Activated T-helper 9 cell treated with anti-CD3 and anti-CD28 coated beads, Interleukin-2, amount 50 U/mL, for 16 hours (primary cell): ENCODE measurements at regions not wholly inside any gene's neighbourhood (a gene's known extent, or its start where the extent isn't known, plus 50 kb on each side); places are given as distances from the start of the nearest gene placed in this dataset.

Source experiments
- DNase-seq: peaks from one replicate; pipeline ENCODE4 v3.0.0-alpha.2; 2020; ENCODE audit warnings: low read depth

DNA sequence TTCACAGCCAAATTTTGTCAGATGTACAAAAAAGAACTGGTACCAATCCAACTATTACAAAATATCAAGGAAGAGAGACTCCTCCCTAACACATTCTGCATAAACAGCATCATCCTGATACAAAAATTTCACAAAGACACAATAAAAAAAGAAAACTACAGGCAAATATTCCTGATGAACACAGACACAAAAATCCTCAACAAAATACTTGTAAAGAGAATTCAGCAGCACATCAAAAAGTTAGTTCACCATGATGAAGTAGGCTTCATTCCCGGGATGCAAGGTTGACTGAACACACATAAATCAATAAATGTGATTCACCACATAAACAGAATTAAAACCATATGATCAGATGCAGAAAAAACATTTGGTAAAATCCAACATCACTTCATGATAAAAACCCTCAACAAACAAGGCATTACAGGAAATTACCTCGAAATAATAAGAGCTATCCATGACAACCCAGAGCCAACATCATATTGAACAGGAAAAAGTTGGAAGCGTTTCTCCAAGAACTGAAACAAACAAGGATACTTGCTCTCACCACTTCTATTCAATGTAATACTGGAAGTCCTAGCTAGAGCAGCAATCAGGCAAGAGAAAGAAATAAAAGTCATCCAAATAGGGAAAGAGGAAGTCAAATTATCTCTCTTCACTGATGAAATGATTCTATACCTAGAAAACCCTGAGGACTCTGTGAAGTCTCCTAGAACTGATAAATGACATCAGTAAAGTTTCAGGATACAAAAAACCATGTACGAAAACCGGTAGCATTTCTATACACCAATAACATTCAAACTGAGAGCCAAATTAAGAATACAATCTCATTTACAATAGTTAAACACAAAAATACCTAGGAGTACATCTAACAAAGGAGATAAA lies 223.1 kb downstream of the REEP3 start:
- DNase-seq = no peak

DNA sequence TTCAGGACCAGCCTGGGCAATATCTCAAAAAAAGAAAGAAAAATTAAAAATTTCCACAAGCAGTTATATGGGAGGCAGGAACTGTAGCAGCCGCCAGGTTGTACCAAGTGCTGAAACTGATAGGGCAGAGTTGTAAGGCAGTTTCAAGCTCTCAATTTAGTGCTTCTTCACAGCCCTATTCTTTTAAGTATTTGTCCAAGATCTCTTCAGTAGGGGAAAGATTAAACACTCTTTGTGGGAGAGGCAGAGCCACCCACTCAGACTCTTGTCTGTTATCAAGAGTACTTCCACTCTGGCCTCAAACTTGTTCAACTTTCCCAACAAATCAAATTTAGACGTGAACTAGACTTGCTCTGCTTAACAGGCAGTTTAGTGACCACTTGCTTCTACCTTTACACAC lies 228.7 kb downstream of the REEP3 start:
- DNase-seq = no peak

DNA sequence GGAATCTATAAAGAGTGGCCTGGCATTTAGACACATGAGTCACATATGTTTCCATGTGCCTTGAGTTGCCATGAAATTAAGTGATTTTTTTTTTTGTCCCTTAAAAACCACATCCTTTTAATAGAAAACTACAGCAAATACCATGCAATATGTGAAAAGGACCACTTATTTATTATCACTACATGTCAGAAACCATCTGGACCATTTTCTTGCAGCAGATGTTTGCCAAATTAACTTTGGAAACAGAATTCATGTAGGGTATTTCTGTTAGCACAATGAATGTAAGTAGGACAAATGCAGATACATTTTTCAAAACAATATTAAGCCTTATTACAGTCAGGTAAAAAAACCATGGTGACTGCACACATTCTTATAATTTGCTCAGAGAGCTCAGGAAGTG lies 230.6 kb downstream of the REEP3 start:
- no peak for DNase-seq

DNA sequence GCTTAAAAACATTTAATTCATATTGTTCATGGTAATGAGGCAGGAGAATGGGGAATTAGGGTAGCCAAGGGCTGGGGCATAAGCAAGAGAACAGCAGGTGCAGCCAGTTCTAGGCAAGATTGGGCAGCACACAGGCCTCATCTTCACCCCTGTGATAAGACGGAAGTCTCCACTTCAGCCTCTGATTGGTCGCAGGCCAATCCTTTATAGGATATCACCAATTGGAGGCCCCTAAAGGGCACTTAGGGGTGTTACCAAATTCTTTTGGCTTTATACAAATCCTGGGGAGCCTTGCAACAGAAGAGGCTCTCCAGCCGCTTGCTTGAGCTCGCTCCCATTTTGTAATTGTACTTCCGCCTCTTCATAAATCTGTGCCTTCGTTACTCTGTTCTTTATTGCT lies 231.1 kb downstream of the REEP3 start:
- no peak for DNase-seq

DNA sequence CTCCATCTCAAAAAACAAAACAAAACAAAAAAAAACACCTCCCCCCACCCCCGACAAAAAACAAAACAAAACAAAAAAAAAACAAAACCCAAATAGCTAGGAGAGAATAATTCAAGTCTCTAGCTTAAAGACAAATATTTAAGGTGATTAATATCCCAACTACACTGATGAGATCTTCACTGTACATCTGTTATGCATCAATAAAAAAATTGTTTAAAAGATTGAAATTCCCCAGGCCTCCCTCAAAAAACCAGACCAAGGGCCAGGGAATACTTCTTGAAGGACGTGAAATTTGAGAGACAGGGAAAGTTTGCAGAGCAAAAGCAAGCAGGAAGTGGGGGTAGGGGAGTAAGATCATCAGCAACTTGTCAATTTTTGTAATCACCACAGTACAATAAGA lies 232.6 kb downstream of the REEP3 start:
- no peak for DNase-seq

DNA sequence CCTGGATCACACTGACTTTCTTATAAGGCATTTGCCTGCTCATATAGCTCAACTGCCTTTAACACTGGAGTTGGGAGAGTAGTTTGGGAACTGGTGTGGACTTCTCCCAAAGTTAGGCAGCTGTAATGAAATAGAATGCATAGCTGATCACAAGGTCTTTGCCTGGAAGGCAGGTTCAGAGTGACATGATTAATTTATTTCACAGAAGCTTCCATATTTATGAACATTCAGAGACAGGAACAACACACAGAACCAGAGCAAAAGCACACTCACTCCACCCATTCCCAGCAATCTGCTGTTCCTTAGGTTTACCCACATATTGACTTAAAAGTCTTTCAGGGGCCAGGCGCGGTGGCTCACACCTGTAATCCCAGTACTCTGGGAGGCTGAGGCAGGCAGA lies 234.2 kb downstream of the REEP3 start:
- DNase-seq = no peak

DNA sequence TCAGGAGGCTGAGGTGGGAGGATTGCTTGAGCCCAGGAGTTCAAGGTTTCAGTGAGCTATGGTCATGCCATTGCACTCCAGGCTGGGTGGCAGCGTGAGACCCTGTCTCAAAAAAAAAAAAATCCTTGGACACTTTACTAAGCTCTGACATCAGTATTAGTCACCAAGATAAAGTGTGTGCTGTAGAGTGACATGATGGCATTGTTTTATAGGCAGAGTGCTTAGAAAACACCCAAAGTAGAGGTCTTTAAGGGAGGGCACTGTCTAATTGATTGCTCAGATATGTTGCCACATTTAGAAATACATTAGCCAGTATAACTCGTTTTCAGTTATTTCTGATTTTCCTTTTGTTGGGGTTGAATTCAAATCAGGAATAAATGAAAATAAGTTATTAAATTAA lies 235.9 kb downstream of the REEP3 start:
- no peak for DNase-seq

DNA sequence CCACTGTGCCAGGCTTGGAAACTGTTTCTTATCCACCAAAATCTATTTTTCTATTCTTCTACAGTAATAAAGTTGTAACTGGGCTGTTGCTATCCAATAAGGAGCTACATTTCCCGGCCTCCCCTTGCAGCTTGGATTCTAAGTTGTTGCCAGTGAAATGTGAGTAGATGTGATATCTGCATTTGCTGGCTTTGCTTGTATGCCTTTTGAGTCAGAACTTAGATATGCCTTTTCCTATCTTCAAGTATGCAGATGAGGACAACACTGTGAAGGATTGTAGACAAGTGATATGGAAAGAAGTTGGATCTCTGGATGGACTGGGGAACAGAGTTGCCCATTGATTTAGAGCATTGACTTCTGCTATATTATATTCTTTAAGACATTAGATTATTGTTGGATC lies 236.9 kb downstream of the REEP3 start:
- no peak for DNase-seq

DNA sequence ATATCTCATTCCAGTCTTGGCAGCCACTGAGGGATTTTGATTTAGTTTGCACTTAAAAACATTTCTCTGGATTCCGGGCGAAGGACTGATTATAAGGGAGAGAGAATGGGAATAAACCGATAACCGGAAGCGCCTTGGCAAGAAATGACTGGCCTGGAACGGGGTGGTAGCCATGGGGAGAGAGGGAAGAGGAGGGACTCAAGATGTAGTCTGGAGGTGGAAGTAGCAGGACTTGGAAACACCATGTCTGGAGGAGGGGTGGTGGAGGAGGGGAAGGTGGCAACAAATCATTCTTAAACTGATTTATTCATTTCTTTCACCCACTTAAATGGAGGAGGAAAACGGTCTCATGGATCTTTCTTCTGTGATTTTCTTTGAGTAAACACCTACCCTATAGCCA lies 238.1 kb downstream of the REEP3 start:
- DNase-seq = no peak

DNA sequence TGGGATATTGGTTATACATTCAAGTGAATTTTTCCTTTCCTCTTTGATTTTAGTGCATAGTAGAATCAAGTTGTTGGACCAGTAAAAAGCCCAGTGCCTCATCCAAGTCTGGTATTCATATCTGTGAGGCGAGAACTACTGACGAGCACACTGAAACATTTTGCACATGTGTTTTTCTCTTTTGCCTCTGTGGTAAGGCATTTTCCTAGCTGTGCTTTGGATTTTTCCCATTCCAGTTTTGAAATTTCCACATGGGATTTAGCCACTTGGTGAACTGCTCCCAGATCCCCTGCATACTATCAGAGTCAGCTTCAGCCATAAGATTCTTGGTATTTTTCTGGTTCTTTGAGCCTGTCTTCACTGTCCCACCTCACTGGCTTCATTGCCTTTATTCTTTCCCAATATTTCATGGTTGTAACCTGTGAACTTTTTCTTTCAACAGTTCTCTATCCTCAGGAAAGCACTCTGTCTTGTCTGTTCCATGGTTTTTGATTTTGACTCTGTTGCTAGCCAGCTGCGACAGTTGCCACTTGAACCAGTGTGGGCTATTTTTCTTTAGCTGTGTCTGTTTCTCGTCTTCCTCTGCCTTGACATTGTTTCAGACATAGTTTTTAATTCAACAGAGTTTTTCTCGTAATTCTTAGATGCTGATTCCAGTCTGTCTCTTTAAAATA lies 239.0 kb downstream of the REEP3 start:
- no peak for DNase-seq

DNA sequence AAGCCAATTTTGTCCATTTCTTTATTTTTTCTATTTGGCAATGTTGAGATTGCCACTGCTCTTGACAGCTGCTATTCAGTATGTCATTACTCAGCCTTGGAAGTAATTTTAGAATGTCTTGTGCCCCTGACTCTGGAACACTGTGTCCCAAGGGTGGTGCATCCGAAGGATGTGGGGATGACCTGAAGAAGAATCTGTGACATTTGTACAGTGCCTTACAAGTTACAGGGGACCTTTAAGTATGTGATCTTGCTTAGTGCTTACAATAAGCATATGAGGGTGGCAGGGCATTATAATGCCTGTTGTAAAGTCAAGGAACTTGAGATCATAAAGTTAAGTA lies 239.5 kb downstream of the REEP3 start:
- DNase-seq = no peak

DNA sequence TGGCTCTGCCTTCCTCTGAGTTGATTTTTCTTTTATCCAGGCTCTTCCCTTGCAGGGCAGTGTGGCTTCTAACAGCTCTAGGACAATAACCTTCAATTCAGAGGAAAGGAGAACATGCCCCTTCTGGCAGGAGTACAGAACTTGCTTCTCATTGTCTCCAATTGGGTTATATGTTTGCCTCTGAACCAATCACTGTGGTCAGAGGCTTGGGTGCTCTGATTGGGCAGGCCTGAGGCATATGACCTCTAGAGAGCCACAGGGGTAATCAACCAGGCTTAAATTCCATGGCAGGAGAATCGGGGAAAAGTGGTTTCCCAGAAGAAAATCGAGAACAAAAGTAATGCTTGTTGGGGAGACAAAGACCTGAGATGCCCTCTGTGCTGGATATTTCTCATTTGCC lies 240.0 kb downstream of the REEP3 start:
- no peak for DNase-seq

DNA sequence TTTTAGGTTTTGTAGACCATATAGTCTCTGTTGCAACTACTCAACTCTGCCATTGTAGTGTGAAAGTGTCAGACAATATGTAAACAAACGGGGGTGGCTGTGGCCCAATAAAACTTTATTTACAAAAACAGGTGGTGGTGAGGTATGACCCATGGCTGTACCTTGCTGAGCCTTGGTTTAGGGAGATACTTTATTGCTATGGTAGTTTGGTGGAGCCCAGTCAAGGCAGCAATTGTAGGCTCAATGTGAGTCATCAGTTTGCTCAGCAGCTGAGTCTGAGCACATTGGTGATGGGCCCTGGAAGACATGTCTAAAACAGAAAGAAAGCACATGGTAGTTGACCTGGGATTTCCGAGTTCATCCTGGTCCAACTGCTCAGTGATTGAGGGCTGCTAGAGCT lies 242.5 kb downstream of the REEP3 start:
- DNase-seq = no peak

DNA sequence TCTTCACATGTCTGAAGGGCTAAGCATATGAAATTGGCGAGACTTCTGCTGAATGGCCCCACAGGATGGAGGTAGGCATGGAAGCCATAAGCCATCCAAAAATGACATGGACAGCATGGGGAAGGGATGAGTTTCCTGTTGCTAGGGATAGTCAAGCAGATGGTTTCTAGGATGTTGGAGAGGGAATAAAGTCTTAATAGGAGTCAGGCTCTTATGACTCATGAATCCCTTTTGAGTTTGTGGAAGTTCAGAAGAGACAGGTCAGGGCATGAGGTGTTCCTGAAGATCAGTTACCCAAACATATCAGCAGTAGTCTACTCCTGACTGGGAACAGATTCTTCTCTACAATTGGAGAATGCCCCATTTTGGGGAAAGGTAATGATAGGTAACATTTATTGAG lies 243.9 kb downstream of the REEP3 start:
- DNase-seq = no peak

DNA sequence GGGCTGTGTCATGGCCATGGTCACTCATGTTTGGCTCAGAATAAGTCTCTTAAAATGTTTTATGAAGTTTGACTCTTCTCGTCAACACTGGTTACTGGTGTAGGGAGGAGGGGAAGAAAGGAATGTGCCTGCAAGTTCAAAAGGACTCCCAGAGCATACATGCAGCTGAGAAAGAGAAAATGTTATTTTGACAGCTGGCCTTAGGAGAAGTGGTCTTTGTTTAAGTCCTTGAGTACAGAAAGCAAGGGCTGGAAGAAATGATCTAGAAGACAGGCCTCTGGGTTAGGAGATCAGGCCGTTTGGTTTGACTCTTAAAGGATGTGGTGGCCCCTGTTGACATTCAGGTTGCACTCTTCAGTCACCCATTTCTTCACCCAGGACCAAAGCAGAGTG lies 245.5 kb downstream of the REEP3 start:
- DNase-seq = no peak

DNA sequence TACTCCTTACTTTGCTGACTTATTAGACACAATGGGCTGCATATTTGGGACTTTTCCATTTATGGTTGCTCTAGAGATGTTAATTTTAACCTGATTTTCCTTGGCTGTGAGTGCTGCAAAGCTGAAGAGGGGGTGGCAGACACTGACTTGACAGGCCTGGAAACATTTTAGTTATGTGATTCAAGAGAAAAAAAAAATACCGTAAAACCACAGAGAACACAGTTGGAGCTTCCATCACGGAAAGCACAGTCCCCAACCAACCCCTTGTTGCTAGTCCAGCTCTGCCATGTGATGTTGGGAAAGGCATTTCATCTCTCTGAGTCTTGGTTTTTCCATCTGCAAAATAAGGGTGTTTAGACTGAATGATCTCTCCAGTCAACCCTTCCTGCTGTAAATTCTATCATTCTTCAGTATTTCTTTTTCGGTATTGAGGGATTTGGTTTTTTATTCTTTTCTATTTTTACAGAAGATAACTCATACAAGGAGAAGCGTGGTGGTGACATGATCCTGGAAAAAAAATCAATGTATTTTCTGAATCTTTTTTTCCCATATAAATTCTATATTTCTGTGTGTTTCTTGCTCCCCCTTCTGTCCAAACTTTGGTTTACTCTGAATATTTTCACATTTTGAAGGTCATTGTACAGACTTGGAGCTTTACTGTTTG lies 246.1 kb downstream of the REEP3 start:
- no peak for DNase-seq

DNA sequence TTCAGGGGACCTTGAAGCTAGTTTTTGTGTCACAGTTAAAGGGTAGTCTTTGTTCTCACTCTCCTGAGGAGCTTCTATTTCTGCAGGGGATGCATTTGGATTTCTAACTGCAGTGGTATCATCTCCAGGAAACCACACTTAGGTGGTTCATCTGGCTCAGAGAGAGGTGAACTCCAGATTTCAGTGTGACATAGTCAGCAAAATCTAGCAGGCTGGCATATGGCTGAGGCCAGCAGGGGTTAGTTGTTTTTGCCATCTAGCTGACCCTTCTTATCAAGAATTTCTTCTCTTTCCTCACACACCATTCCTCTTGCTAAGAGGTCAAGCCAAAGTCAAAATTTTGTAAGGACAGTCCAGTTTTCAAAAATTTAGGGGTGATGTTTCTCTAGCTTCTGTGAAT lies 248.2 kb downstream of the REEP3 start:
- DNase-seq = no peak

DNA sequence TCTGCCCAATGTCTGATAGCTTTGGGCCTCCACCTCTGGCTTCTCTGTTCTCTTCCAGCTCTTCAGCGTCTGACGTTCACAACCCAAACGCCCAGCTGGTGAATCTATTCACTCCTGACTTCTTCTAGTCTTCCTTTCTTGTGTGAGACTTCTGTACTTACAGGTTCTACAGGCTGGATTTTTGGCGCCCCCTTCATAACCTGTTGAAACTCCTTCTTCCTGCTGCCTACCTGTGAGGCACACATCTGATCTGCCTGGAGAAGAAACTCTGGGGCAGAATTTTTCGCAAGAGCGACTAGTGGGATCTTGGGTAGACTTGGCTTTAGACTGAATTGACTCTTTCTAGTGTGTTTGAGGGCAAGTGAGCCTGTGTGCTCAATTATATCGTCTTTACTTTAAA lies 249.3 kb downstream of the REEP3 start:
- no peak for DNase-seq

DNA sequence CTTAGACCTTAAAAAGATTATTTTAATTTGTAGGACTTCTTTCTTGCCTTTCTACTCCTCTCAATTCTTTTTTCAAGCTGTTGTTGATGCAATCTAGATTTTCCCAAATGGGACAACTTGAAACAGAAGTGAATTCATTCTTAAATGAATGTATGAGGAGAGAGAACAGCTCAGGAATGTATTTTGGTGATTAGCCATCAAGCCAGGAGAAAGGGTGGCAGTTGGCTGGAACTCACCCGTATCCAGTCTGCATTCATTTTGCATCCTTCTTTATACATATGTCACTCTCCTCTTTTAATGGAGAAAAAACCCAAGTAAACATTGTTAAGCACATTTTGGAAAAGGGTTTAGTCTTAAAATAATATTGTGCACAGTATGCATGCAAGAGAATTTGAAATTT lies 251.3 kb downstream of the REEP3 start:
- DNase-seq = no peak

DNA sequence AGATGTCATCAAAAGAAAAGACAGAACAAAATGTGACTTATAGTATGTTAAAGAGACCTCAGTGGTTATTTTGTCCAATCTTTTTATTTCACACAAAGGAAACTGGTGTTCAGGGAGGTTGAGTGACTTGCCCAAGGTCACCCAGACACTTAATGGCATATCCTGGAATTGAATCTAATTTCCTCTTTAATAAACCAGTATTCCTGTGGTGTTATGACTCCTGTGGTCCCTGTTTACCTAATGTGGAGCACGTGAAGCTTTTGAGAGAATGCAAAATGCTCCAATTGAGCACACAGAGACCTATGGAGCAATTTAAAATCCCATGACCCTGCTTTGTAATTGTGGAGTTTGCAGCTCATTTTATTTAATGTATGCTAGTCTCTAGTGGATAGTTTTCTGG lies 251.9 kb downstream of the REEP3 start:
- no peak for DNase-seq

DNA sequence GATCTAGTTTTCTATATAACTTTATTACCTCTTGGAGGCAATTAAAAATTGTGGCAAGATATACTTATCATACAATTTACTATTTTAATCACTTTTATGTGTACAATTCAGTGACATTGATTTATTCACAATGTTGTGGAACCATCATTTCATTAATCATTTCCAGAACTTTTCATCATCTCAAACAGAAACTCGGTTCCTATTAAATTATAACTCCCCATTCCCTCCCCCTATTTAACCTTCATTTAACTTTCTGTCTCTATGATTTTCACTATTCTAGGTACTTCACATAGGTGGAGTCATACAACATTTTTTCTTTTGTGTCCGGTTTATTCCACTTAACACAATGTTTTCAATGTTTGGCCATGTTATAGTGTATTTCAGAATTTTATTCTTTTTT lies 252.8 kb downstream of the REEP3 start:
- no peak for DNase-seq

DNA sequence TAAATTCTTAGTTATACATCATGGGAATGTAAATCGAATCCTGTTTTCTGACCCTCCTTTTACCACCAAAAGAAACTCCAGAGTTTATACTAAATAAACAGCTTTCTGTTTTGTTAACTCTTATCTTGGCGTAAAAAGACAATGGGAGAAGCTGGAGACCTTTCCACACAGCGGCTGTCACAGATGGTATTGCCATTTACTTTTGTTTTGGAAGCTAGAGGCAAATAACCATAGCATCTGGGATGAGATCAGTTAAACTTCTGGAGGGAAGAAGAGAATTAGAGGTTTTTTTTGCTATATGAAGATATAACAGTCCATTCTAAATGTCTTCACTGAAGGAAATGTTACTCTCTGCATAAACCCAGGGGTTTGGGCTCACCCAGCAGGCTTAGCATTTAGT lies 258.9 kb downstream of the REEP3 start:
- no peak for DNase-seq

DNA sequence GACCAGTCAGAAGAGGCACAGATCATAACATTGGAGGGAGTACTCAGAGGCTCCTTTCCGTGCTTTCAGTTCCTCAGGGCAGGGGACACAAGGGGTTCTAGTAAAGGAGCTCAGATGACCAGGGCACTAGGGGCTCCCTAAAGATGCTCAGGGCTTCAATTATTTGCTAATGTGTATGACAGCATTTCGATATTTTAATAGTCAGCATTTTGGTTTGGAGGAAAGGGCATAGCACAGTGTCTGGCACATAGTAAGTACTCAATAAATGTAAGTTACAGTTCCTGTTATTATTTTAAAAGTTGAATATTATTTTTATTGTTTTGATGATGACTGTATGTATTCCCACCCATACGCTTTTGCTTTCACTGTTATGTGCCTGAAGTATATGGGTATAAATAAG lies 260.0 kb downstream of the REEP3 start:
- DNase-seq = no peak

DNA sequence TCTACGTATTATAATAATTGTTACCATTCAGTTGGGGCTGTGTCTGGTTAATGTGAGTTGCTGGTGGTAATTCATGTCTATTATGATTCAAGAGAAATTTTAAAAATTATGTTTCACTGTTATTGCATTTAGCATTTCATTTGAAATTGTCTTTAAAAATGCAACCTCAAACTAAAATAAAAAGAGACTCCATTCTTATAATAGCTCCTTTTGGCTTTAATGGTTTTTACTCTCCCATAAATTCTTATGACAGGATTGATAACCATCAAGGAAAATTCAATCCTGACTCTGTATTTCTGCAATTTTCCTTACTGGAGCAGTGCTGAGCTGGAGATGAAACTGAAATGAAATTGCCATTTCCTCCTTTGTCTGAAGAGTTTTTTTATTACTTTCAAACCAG lies 262.7 kb downstream of the REEP3 start:
- no peak for DNase-seq
